Kidney (tissue), 13 donors: ENCODE measurements at regions not wholly inside any gene's neighbourhood (a gene's known extent, or its start where the extent isn't known, plus 50 kb on each side); places are given as distances from the start of the nearest gene placed in this dataset.

ENCODE experiments used
- DNase-seq, 5 donors: peaks; one replicate each; pipeline ENCODE4 v3.0.0-alpha.2; 2013 to 2020
- FAIRE-seq: peaks from 2 replicates; lab custom pipeline; 2012; peaks lifted over from hg19 to GRCh38; lab: Jason Lieb, UNC
- H3K27ac ChIP-seq, 2 donors: one replicate each; pipeline ENCODE4 v1.7.0; 2013; ENCODE audit warnings: low read depth in 2 of 2, low read length in 2 of 2, inconsistent platforms in 1 of 2
- H3K27me3 ChIP-seq: one replicate; pipeline ENCODE4 v1.7.1; 2013; ENCODE audit warnings: low read length, inconsistent platforms; ENCODE audit not compliant: control insufficient read depth, insufficient read depth
- H3K36me3 ChIP-seq, 3 donors: one replicate each; pipeline versions ENCODE4 v1.7.0 to v1.7.1; 2013; ENCODE audit warnings: low read length in 3 of 3, control low read depth in 1 of 3, inconsistent platforms in 1 of 3; ENCODE audit not compliant: insufficient read depth in 3 of 3, control insufficient read depth in 2 of 3
- H3K4me1 ChIP-seq, 3 donors: one replicate each; pipeline versions ENCODE4 v1.7.0 to v1.7.1; 2013; ENCODE audit warnings: low read length in 3 of 3, inconsistent platforms in 1 of 3, low read depth in 1 of 3; ENCODE audit not compliant: control insufficient read depth in 2 of 3, insufficient read depth in 2 of 3
- H3K4me3 ChIP-seq, 3 donors: one replicate each; pipeline versions ENCODE4 v1.7.0 to v1.8.1; 2013; ENCODE audit warnings: low read length in 3 of 3, control low read depth in 1 of 3, inconsistent platforms in 1 of 3
- H3K9ac ChIP-seq, 3 donors: one replicate each; pipeline versions ENCODE4 v1.7.0 to v1.7.1; 2013; ENCODE audit warnings: low read length in 3 of 3, control low read depth in 1 of 3, inconsistent platforms in 1 of 3
- H3K9me3 ChIP-seq, 3 donors: one replicate each; pipeline versions ENCODE4 v1.7.0 to v1.7.1; 2013; ENCODE audit warnings: low read length in 3 of 3, control low read depth in 1 of 3, inconsistent platforms in 1 of 3; ENCODE audit not compliant: control insufficient read depth in 2 of 3, insufficient read depth in 1 of 3
- intact Hi-C: fragments of 100-400 bp; cut with DNase I; formaldehyde crosslinking; loops from one replicate; pipeline ENCODE4 v1.11.1; 2022
- TF ChIP-seq, protein P1 (sequence below): IDR thresholded peaks from 3 replicates; pipeline ENCODE4 v1.5.1; 2012; ENCODE audit warnings: mild to moderate bottlenecking, moderate library complexity, borderline replicate concordance; ENCODE audit not compliant: insufficient read depth; ENCODE audit errors: extremely low read depth
- donor health status: control.
- donor health status: control.
- donor health status: control.
- donor health status: control.
- donor health status: control.
- donor health status: DM: yes; HTN: yes; CAD: no.
- donor health status: Normal renal cell carcinoma (clear cell type).

DNA sequence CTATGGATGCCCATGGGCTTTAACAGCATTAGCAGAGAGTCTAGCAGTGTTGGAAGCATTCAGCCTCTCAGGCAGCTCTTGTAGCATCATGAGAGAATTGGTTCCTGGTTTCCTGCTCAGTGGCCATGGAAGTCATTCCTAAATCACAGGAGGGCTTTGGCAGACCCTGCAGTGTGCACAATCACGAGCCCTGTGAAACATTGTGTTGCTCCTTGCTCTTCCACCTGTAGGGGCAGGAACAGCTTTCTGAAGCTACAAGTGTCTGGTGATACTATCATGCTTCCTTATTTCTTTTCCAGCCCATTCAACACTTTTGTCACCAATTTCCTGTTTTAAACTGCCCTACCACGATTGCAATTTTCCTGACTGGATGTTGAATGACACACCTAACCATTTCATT lies 402.2 kb upstream of the USP15 start:
- no peak overlapping the region for H3K27ac ChIP-seq
- no peaks in the 10 kb centered on the region for H3K27me3 ChIP-seq
- no peaks in the 10 kb centered on the region for H3K36me3 ChIP-seq
- H3K9ac ChIP-seq: no peak overlapping the region
- no peak for DNase-seq
- peaks cover 0 to 2% (median 0%) of the 10 kb centered on the region in 3 donors for H3K9me3 ChIP-seq
- H3K4me1 ChIP-seq: no peaks in the 10 kb centered on the region
- no peak for FAIRE-seq
- TF ChIP-seq, protein P1, sequence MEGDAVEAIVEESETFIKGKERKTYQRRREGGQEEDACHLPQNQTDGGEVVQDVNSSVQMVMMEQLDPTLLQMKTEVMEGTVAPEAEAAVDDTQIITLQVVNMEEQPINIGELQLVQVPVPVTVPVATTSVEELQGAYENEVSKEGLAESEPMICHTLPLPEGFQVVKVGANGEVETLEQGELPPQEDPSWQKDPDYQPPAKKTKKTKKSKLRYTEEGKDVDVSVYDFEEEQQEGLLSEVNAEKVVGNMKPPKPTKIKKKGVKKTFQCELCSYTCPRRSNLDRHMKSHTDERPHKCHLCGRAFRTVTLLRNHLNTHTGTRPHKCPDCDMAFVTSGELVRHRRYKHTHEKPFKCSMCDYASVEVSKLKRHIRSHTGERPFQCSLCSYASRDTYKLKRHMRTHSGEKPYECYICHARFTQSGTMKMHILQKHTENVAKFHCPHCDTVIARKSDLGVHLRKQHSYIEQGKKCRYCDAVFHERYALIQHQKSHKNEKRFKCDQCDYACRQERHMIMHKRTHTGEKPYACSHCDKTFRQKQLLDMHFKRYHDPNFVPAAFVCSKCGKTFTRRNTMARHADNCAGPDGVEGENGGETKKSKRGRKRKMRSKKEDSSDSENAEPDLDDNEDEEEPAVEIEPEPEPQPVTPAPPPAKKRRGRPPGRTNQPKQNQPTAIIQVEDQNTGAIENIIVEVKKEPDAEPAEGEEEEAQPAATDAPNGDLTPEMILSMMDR: no peak
- intact Hi-C loops: no loop called here
- H3K4me3 ChIP-seq: no peak overlapping the region

DNA sequence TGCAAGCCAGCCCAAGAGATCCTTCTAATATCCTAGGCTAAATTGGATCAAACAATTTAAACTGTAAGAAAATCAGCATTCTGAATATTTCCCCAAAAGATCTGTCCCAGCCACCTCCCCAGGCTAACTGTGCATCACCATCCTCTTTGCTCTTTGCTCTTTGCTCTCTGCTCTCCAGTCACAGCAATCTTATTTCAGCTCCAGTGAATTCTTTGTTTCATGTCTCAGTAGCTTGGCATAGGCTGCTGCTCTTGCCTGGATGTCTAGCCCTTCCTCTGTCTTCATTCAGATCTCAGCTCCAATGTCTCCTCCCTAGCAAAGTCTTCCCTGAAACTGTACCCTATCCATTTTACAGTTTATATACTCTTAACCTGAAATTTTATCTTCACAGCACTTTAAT lies 399.8 kb upstream of the USP15 start:
- H3K36me3 ChIP-seq: no peaks in the 10 kb centered on the region
- H3K9ac ChIP-seq: no peak overlapping the region
- DNase-seq: peak in 2 of 5 donors; percentile 5 to 12
- intact Hi-C loops: no loop called here
- H3K27ac ChIP-seq: no peak overlapping the region
- TF ChIP-seq, protein P1: no peak
- no peak for FAIRE-seq
- no peaks in the 10 kb centered on the region for H3K4me1 ChIP-seq
- no peak overlapping the region for H3K4me3 ChIP-seq
- no peaks in the 10 kb centered on the region for H3K27me3 ChIP-seq
- H3K9me3 ChIP-seq: no peaks in the 10 kb centered on the region

DNA sequence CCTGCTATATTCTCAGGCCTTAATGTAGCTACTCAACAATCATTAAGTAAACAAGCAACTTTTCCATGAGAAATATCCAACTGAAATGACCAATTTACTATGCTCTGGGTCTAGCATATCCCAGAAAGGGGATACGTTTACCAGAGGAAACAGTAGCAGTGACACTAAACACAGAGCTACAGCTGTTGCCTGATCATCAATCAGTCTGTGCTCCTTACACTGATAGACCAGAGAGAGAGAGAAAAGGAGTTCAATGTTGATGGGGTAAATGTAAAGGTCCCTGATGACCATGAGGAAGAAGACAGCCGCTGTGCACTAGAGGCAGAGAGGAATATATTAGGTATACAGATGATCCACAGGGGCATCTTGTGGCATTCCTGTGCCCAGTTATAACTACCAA lies 397.2 kb upstream of the USP15 start:
- Histone ChIP-seq H3K27ac (no peak overlapping the region), H3K36me3 (no peaks in the 10 kb centered on the region), H3K9me3 (no peaks in the 10 kb centered on the region), H3K4me1 (no peaks in the 10 kb centered on the region), H3K4me3 (no peak overlapping the region), H3K9ac (no peak overlapping the region), H3K27me3 (no peaks in the 10 kb centered on the region)
- no peak for FAIRE-seq
- TF ChIP-seq, protein P1: no peak
- no peak for DNase-seq
- intact Hi-C loops: no loop called here

DNA sequence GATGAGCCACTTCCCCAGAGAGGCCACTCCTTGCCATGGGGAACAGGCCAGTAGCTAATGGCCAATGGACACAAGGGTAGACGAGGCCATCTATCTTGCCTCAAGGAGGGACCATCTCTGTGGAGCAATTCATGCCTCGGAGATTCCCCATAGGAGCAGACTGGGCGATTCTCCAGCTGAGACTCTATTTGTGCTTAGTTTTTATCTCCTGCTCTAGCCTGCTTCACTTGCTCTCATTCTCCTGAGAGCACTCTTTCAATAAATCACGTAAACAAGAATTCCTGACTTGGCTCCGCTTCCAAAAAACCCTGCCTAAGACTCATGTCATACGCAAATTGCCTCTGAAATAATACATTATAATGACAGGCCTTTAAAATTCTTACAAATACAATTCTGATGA lies 396.4 kb upstream of the USP15 start:
- Histone ChIP-seq H3K9ac (no peak overlapping the region), H3K27ac (no peak overlapping the region), H3K36me3 (no peaks in the 10 kb centered on the region), H3K4me1 (no peaks in the 10 kb centered on the region), H3K4me3 (no peak overlapping the region), H3K27me3 (no peaks in the 10 kb centered on the region), H3K9me3 (no peaks in the 10 kb centered on the region)
- no peak for DNase-seq
- TF ChIP-seq, protein P1: no peak
- intact Hi-C loops: no loop called here
- FAIRE-seq: no peak
